ENCODE measurements at regions not wholly inside any gene's neighbourhood (a gene's known extent, or its start where the extent isn't known, plus 50 kb on each side); places are given as distances from the start of the nearest gene placed in this dataset.
A peak's percentile ranks its signal among the peaks of the same experiment; 100 is the strongest.

DNA sequence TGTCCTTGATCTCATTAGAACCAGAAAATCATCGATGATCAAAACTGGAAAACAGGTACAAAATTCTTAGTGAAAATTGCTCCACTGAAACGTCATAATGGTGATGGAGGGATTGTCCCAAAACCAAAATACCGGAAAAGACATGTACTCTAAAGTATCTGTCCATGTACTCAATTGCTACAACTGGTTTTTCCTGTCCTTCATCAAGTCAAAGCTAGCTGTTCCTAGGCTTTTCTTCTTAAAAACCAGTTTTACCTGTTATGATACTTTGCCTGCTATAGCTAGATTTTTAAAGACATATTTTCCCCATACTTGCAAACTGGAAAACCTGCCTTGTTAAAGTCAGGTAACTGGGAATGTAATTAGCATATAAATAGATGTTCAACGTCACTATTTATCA lies 50.5 kb upstream of the LRRC1 start:
- DNase-seq (ENCODE audit: low read depth in 2 of 2) = no peak

DNA sequence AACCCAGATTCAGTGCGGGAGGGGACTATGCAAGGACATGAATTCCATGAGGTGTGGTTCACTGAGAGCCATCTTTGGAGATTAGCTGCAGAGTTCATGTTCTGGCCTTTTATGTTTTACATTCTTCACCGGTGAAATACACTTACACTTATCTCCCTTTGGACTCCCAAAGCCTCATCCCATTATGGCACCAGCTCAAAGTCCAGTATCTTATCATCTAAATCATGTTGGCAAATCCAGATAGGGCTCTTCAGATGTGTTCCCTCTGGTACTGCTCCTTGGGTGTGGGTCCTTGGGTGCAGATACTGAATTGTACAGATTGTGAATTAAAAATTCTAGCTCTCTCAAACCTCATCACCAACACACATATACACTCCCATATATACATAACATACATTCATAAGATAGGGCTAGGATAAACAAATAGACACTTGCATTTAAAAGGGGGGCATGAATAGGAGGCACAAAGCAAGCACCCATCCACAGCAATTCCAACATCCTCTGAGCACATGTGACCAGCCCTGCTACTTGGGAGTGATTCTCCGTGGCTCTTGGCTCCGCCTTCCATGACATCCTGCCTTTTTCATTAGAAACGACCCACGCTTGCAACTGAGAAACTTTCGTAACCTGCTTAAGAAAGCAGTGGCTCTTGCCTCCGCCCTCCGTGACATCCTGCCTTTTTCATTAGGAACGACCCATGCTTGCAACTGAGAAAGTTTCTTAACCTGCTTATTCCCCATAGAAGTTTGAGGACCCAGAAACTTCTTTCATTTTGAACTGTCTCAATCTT lies 53.6 kb upstream of the LRRC1 start:
- DNase-seq (ENCODE audit: low read depth in 2 of 2) = peak in 1 of 2 experiments; percentile 27

GRCh38 chr6:53737746-53738145 lies 57.1 kb upstream of the LRRC1 start:
- no peak for DNase-seq (ENCODE audit: low read depth in 2 of 2)

DNA sequence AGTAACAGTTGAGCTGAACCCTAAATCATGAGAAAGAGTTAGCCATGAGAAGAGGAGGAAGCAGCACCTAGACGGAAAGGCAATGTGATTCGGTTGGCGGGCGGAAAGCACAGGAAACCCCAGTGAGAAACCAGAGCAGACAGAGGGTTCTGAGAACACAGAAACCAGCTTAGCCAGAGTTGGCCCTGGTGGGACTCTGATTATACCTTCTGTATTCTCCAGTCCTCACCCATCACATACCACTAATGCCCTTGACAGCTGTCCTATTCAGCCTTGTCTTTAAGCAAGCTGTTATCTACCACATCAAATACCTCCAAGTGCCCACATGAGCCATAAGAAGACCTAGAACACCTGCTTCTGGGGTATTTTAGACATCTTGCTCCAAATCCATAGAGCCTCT lies 58.9 kb upstream of the LRRC1 start:
- no peak for DNase-seq (ENCODE audit: low read depth in 2 of 2)

GRCh38 chr6:53734473-53735299 lies 60.1 kb upstream of the LRRC1 start:
- no peak for DNase-seq (ENCODE audit: low read depth in 2 of 2)

DNA sequence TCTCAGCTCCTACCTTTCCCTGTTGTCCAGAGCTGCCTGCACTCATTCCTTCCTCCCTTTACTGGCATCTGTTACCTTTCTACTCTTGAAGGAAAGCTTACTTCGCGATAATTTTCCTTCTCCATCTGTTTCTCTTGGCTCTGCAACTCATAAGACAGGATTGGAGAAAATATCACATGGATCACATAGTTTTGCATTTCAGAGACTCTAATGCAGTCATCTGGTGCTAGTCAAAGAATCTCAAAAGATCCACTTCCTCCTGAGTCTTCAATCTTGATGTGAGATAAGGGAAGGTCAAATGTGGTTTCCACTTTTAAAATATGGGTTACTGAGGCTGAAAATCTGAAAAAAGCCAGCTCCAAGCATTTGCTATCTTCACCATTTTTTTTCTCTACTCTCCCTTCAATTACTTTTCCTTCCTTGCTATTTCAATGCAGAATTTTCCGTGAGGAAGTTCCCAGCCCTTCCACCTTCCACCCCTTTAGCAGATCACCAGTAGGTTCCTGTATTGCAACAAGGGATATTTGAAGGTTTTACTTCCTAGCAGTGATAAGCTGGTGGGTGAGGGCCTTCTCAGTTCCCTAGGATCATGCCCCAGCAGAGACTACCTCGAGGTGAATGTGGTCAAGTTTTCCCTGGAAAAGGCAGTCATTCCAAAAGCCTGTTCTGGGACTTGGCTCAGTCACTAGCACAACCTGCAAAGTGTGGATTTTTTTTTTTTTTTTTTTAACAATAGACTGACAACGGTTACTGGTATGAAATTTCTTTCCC lies 62.8 kb upstream of the LRRC1 start:
- no peak for DNase-seq (ENCODE audit: low read depth in 2 of 2)

- no peak for DNase-seq (ENCODE audit: low read depth in 2 of 2)
Observed at GRCh38 chr6:53730767-53731166, 64.0 kb upstream of the LRRC1 start.

GRCh38 chr6:53728570-53729194 lies 63.1 kb upstream of the KLHL31 start:
- DNase-seq (ENCODE audit: low read depth in 2 of 2) = peak in 1 of 2 experiments; percentile 26

GRCh38 chr6:53727748-53728147 lies 62.2 kb upstream of the KLHL31 start:
- DNase-seq (ENCODE audit: low read depth in 2 of 2) = no peak

DNA sequence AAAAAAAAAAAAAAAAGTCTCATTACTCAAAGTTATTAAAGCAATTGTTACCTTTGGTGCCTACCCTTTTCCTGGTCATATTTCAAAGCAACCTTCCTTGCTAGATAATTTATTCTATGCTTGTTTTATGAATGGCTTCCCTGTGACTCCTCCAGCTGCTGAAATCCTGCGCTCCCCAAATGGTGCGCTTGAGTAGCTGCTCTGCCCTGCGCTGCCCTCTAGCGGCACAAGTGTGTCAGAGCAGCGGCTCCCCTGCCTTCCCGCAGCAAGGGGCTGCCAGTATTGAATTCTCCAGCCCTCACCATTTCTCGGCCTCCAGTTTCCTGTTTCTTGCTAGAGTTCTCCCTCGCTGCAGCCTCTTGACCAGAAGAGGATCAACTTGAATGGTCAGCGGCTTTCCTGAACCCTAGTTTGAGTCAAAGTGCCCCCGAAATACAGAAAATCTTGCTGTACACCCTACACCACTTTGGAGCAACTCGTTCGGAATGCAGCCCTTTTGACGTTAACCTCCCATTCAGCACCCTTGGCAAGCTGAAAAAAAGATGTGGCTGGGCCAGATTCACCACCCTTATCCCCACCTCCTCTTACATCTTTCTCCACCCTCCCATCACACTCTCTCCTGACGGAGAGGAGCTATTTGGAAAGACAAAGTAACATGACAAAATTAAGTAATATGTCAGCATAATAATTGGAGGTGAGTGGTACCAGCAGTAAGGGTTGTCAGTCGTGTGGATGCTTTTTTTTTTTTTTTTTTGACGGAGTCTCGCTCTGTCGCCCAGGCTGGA lies 60.4 kb upstream of the KLHL31 start:
- DNase-seq (ENCODE audit: low read depth in 2 of 2) = peak; percentile 56 to 70

- no peak for DNase-seq (ENCODE audit: low read depth in 2 of 2)
Observed at GRCh38 chr6:53724501-53724900, 58.9 kb upstream of the KLHL31 start.

GRCh38 chr6:53723331-53723730 lies 57.8 kb upstream of the KLHL31 start:
- DNase-seq (ENCODE audit: low read depth in 2 of 2) = no peak

DNA sequence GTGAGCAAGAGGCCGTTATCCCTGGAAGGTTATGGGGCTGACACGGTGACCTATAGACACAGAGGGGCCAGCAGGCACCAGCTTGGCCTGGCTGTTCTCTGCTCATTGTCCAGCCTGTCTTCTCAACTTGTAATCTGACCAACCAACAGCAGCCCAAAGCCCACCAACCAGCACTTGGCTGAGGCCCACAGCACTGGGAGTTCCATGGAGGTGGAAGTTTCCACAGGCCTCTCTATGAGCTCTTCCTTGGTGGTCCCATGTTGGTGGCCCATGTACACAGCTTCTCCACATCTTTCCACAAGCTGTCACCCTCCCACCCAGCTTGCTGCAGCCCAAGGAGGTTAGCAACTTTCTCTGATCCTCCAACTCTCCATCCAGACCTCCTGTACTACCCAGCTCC lies 56.2 kb upstream of the KLHL31 start:
- no peak for DNase-seq (ENCODE audit: low read depth in 2 of 2)

- no peak for DNase-seq (ENCODE audit: low read depth in 2 of 2)
Observed at GRCh38 chr6:53718597-53719460, 53.3 kb upstream of the KLHL31 start.

GRCh38 chr6:53717566-53717965 lies 52.0 kb upstream of the KLHL31 start:
- DNase-seq (ENCODE audit: low read depth in 2 of 2) = no peak

DNA sequence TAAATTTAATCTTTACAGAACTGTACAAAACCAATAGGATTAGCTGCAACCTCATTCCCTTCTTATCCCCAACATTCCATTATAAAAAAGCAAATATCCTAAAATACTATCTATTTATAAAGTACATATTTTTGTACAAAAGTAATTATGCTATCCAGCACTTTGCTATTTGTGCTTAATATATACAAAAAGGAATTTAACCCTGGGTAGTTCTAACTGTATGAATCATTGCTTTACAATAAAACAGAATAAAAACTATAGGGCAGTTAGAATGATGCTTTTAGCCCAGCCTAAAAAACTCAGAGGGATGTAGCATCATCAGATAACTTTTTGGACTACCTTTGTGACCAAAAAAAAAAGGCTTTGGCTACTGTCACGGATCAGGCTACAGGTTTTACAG lies 49.9 kb upstream of the KLHL31 start:
- no peak for DNase-seq (ENCODE audit: low read depth in 2 of 2)

Data from stimulated activated CD4-positive, alpha-beta T cell treated with anti-CD3 and anti-CD28 coated beads, Interleukin-12 subunit alpha, Interleukin-12 subunit beta, amount 100 ng/mL, for 24 hours (primary cell).